ENCODE measurements at regions not wholly inside any gene's neighbourhood (a gene's known extent, or its start where the extent isn't known, plus 50 kb on each side); places are given as distances from the start of the nearest gene placed in this dataset.

GRCh38 chr14:98994561-98994960, 277.4 kb downstream of the BCL11B start:
- H3K23ac ChIP-seq (ENCODE audit: low read depth, low read length), result no peak overlapping the region
- ATAC-seq (ENCODE audit: low read depth), result no peak
- H3K9me3 ChIP-seq (ENCODE audit: control insufficient read depth, insufficient read depth, low read length), result peaks cover 24% of the 10 kb centered on the region
- H2BK15ac ChIP-seq (ENCODE audit: low read depth, low read length), result no peak overlapping the region
- no peak overlapping the region for H3K4me2 ChIP-seq (ENCODE audit: low read depth, low read length)
- H3K27me3 ChIP-seq (ENCODE audit: control insufficient read depth, insufficient read depth, low read length), result no peaks in the 10 kb centered on the region
- no peak overlapping the region for H2AK9ac ChIP-seq (replicated peaks; ENCODE audit: low read depth, low read length, poor library complexity)
- no peak overlapping the region for H3K9ac ChIP-seq (ENCODE audit: low read depth, low read length)
- no peak for DNase-seq
- no peak overlapping the region for H2AK5ac ChIP-seq (ENCODE audit: low read depth, low read length)
- no peak overlapping the region for H3K56ac ChIP-seq (ENCODE audit: extremely low read depth, insufficient read depth, low read length)
- H3K4ac ChIP-seq (ENCODE audit: low read depth, low read length), result no peak overlapping the region
- H3K36me3 ChIP-seq (ENCODE audit: control insufficient read depth, insufficient read depth, low read length), result no peaks in the 10 kb centered on the region
- no peak overlapping the region for H3K27ac ChIP-seq (ENCODE audit: insufficient read depth, low read length)
- CTCF ChIA-PET, result no interaction called here
- H3K9me1 ChIP-seq (ENCODE audit: insufficient read depth, low read length), result no peaks in the 10 kb centered on the region
- H4K5ac ChIP-seq (ENCODE audit: low read depth, low read length), result no peak overlapping the region
- H3K4me1 ChIP-seq (ENCODE audit: control insufficient read depth, insufficient read depth, low read length), result no peaks in the 10 kb centered on the region
- no peak overlapping the region for H2BK120ac ChIP-seq (ENCODE audit: low read depth, low read length)
- no TSS peak for BruUV-seq (replicated peaks)
- H3K79me1 ChIP-seq (ENCODE audit: low read depth in 1 of 2, low read length in 2 of 2), result no peaks in the 10 kb centered on the region
- WGBS, 2 experiments (ENCODE audit: extremely low coverage in 2 of 2, insufficient read length in 1 of 2), result no CpG with 5 or more reads among the region's 3 CpGs
- no peak overlapping the region for H3K18ac ChIP-seq (ENCODE audit: low read depth, low read length)
- in situ Hi-C loops (cut with MboI; ENCODE audit: low sequenced_read_pairs) (no loop called here), intact Hi-C loops (cut with micrococcal nuclease) (no loop called here), dilution Hi-C loops (cut with HindIII; ENCODE audit: low sequenced_read_pairs, unreplicated experiment) (no loop called here)
- no peak overlapping the region for H4K8ac ChIP-seq (ENCODE audit: low read depth in 2 of 2, low read length in 2 of 2)
- no peak overlapping the region for H3K14ac ChIP-seq (replicated peaks; ENCODE audit: low read depth, low read length)
- TF ChIP-seq RCOR1 (IDR thresholded peaks at IDR 0.05; ENCODE audit: insufficient replicate concordance, low read length) (no peak), CTCF (conservative IDR thresholded peaks at IDR 0.05; ENCODE audit: low read depth, low read length) (no peak), MAFK (IDR thresholded peaks at IDR 0.05; ENCODE audit: low read depth, low read length) (no peak), CHD1 (IDR thresholded peaks at IDR 0.05; ENCODE audit: low read depth, low read length) (no peak), FOS (IDR thresholded peaks at IDR 0.05; ENCODE audit: low read depth, low read length) (no peak), RAD21 (IDR thresholded peaks at IDR 0.05; ENCODE audit: low read length) (no peak), MXI1 (IDR thresholded peaks at IDR 0.05; ENCODE audit: borderline replicate concordance, low read depth, low read length) (no peak), RFX5 (IDR thresholded peaks at IDR 0.05; ENCODE audit: low read depth, low read length) (no peak), NFE2L2 (IDR thresholded peaks at IDR 0.05; ENCODE audit: low read depth, low read length) (no peak)
- TF ChIP-seq, protein P1, sequence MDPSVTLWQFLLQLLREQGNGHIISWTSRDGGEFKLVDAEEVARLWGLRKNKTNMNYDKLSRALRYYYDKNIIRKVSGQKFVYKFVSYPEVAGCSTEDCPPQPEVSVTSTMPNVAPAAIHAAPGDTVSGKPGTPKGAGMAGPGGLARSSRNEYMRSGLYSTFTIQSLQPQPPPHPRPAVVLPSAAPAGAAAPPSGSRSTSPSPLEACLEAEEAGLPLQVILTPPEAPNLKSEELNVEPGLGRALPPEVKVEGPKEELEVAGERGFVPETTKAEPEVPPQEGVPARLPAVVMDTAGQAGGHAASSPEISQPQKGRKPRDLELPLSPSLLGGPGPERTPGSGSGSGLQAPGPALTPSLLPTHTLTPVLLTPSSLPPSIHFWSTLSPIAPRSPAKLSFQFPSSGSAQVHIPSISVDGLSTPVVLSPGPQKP (IDR thresholded peaks at IDR 0.05; ENCODE audit: borderline replicate concordance, low read depth, low read length), result no peak
- no peak overlapping the region for H2AFZ ChIP-seq (replicated peaks; ENCODE audit: low read length, poor library complexity)
- H4K91ac ChIP-seq (ENCODE audit: insufficient read depth, low read depth, low read length), result no peak overlapping the region
- H4K20me1 ChIP-seq (ENCODE audit: insufficient read depth, low read length), result no peaks in the 10 kb centered on the region
- H2BK20ac ChIP-seq (ENCODE audit: low read depth, low read length), result no peak overlapping the region
- H3K4me3 ChIP-seq (ENCODE audit: insufficient read depth, low read depth, low read length), result no peak overlapping the region
- no peak overlapping the region for H2BK5ac ChIP-seq (ENCODE audit: low read depth, low read length, poor library complexity, severe bottlenecking)
- POLR2A ChIA-PET (ENCODE audit: unreplicated experiment), result no interaction called here

Data from IMR-90 (cell line).